Peyer's patch (tissue), 4 donors: ENCODE measurements at regions not wholly inside any gene's neighbourhood (a gene's known extent, or its start where the extent isn't known, plus 50 kb on each side); places are given as distances from the start of the nearest gene placed in this dataset.
"Not testable (repeated sequence)": the region's sequence is repeated elsewhere in the genome, so short reads cannot be mapped to it uniquely, and the experiment has no call there.

Source experiments
- POLR2A ChIP-seq, 2 donors: fragments of 450-650 bp; IDR thresholded peaks; one replicate each; pipeline ENCODE4 v1.5.1; 2017; ENCODE audit warnings: antibody characterized with exemption in 2 of 2, mild to moderate bottlenecking in 2 of 2, moderate library complexity in 2 of 2
- TF ChIP-seq, protein P1 (sequence below), 6 experiments: fragments of 450-650 bp in 4 of 6; fragments of 200-600 bp in 2 of 6; sonication (generic) in 1 of 6; IDR thresholded peaks; one replicate each; pipeline ENCODE4 v1.5.1; 2017 to 2019; ENCODE audit warnings: antibody characterized with exemption in 6 of 6, mild to moderate bottlenecking in 3 of 6, moderate library complexity in 1 of 6

DNA sequence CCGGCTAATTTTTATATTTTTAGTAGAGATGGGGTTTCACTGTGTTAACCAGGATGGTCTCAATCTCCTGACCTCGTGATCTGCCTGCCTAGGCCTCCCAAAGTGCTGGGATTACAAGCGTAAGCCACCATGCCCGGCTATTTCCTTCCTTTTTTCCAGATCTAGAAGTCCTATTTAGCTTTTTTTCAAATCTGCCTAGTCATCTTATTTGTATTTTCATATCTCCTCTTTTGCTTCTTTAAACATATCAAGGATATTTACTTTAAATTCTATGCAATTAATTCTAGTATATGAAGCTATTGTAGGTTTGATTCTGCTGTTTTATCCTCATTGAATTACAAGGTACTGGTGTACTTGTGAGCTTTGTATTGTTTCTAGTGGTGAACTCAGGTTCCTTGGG lies 119.1 kb downstream of the MACIR start:
- not testable (repeated sequence) for TF ChIP-seq POLR2A (IDR thresholded peaks at IDR 0.05)
- TF ChIP-seq, protein P1, sequence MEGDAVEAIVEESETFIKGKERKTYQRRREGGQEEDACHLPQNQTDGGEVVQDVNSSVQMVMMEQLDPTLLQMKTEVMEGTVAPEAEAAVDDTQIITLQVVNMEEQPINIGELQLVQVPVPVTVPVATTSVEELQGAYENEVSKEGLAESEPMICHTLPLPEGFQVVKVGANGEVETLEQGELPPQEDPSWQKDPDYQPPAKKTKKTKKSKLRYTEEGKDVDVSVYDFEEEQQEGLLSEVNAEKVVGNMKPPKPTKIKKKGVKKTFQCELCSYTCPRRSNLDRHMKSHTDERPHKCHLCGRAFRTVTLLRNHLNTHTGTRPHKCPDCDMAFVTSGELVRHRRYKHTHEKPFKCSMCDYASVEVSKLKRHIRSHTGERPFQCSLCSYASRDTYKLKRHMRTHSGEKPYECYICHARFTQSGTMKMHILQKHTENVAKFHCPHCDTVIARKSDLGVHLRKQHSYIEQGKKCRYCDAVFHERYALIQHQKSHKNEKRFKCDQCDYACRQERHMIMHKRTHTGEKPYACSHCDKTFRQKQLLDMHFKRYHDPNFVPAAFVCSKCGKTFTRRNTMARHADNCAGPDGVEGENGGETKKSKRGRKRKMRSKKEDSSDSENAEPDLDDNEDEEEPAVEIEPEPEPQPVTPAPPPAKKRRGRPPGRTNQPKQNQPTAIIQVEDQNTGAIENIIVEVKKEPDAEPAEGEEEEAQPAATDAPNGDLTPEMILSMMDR (IDR thresholded peaks at IDR 0.05), result not testable (repeated sequence)
